Stomach (tissue), 4 donors: ENCODE measurements at regions not wholly inside any gene's neighbourhood (a gene's known extent, or its start where the extent isn't known, plus 50 kb on each side); places are given as distances from the start of the nearest gene placed in this dataset.

Experiments used
- CTCF ChIP-seq, 7 experiments: fragments of 450-650 bp in 4 of 7; fragments of 200-600 bp in 3 of 7; sonication (generic) in 3 of 7; IDR thresholded peaks; one replicate each; pipeline ENCODE4 v1.5.1; 2016 to 2019; ENCODE audit warnings: antibody characterized with exemption in 7 of 7, control low read depth in 2 of 7, mild to moderate bottlenecking in 1 of 7
- POLR2A ChIP-seq, 4 donors: fragments of 450-650 bp; IDR thresholded peaks; one replicate each; pipeline ENCODE4 v1.6.1; 2016; ENCODE audit warnings: antibody characterized with exemption in 4 of 4, control low read depth in 2 of 4, mild to moderate bottlenecking in 1 of 4, moderate library complexity in 1 of 4
- POLR2AphosphoS5 ChIP-seq, 3 donors: sonication (generic); formaldehyde crosslinking; IDR thresholded peaks; one replicate each; pipeline ENCODE4 v1.6.1; 2016; ENCODE audit warnings: antibody characterized with exemption in 3 of 3

- no peak for TF ChIP-seq CTCF (IDR thresholded peaks at IDR 0.05)
- no peak for TF ChIP-seq POLR2A (IDR thresholded peaks at IDR 0.05)
- TF ChIP-seq POLR2AphosphoS5 (IDR thresholded peaks at IDR 0.05): no peak
Observed at GRCh38 chr17:34114174-34114573, 140.9 kb upstream of the CCL2 start.
